ENCODE measurements at regions not wholly inside any gene's neighbourhood (a gene's known extent, or its start where the extent isn't known, plus 50 kb on each side); places are given as distances from the start of the nearest gene placed in this dataset.
"Not testable (repeated sequence)": the region's sequence is repeated elsewhere in the genome, so short reads cannot be mapped to it uniquely, and the experiment has no call there.

DNA sequence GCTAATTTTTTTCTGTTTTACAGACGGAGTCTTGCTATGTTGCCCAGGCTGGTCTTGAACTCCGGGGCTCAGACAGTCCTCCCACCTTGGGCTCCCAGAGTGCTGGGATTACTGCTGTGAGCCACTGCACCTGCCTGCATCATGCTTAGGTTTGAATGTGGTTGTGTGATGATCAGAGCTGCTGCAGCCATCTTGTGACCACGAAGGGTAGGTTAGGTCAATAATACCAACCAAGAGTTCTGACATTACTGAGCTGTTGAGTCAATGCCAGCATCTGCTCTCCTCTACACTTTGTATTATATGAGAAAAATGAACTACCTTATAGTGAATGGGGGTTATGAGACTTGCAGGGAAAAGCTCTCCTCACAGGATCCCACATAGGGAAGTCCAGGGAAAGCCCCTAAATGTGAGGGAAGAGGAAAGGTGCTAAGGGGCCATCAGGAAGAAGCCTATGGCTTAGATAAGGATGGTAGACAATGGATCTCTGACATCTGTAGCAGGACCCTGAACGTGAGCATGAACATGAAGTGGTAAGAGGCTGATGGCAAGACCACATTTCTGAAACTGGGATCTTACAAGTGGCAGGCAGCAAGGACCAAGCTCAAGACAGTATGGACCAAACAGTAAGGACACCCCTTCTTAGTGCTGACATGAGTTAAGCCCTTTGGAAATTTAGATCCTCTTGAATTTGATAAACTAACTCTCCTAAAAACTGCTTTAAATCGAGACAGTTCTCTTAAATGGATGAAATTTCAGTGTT, 75.7 kb upstream of the ZNF169 start:
- FAIRE-seq, result no peak

DNA sequence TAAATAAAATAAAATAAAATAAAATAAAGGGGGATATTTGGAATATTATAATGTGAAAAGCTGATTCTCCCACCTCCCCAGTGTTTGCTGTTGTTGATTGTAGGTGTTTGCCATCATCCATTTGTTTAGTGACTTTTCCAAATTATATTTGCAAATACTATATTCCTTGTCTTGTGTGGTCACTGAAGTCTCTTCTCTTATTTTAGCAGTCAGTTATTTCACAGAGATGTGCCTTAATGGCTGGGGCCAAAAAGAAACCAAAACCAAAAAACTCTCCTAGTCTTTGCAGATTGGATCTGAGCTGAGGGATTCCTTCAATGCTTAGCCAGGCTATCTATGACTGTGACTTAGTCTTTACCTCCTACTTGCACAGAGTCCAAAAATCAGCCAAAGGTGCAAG, 70.9 kb upstream of the ZNF169 start:
- no peak for DNase-seq (ENCODE audit: insufficient read length, low spot score)
- FAIRE-seq, result no peak

More for the DNA sequence above, 75.7 kb upstream of the ZNF169 start:
- no peak for DNase-seq (ENCODE audit: insufficient read length, low spot score)

DNA sequence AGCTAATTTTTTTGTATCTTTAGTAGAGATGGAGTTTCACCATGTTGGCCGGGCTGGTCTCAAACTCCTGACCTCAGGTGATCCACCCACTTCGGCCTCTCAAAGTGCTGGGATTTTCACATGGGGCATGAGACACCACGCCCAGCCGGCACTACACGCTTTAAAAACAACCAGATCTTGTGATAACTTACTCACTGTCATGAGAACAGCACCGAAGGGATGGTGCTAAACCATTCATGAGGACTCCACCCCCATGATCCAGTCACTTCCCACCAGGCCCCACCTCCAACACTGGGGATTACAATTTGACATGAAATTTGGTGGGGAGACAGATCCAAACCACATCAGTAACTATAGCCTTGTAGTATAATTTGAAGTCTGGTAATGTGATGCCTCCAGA, 67.4 kb upstream of the ZNF169 start:
- DNase-seq (ENCODE audit: insufficient read length, low spot score); FAIRE-seq: not testable (repeated sequence)

DNA sequence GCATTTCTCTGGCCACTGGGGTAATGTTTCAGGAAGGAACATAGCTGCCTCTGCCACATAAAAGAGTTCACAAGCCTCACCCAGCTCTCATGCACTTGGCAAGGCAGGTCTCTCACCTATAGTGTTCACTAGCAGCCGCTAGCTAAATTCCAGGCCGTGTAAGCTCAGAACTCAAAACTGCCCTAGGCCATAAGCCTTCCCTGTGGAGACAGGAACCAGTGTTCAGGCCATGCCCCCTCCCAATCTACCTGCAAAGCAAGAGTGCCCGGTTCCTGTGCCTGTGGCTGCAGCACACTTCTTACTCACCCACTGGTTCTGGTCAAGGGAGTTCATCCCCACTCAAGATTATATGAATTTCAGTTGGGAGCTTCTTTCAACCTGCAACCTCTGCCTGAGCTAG, 60.7 kb upstream of the ZNF169 start:
- no peak for FAIRE-seq
- no peak for DNase-seq (ENCODE audit: insufficient read length, low spot score)

DNA sequence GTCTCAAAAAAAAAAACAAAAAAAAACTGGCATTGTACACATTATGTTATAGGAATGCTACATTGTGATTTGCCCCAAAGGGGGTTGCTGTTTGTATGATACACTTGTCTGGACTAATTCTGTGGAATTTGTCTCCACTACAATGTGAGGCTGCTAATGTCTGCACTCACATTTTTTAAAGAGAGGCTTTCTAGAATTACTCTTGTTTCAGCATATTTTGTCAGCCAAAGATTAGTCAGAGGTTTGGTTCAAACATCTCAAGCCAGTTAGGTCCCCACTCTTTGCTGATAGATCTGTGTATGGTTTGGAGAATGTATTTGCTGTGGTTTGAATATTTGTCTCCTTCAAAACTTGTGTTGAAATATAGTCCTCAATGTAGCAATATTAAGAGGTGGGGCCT, 59.3 kb upstream of the ZNF169 start:
- FAIRE-seq (no peak), DNase-seq (ENCODE audit: insufficient read length, low spot score) (no peak)

DNA sequence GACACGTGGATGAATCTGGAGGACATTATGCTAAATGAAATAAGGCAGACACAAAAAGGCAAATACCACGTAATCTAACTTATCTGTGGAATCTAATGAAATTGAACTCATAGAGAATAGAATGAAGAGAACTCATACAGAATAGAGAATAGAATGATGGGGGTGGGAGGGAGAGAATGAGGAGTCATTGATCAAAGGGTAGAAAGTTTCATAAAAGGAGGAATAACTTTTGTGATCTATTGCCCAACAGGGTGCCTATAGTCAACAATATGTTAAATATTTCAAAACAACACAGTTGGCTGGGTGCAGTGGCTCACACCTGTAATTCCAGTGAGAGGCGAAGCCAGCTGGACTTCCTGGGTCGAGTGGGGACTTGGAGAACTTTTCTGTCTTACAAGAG, 54.9 kb upstream of the ZNF169 start:
- no peak for FAIRE-seq
- DNase-seq (ENCODE audit: insufficient read length, low spot score), result no peak

DNA sequence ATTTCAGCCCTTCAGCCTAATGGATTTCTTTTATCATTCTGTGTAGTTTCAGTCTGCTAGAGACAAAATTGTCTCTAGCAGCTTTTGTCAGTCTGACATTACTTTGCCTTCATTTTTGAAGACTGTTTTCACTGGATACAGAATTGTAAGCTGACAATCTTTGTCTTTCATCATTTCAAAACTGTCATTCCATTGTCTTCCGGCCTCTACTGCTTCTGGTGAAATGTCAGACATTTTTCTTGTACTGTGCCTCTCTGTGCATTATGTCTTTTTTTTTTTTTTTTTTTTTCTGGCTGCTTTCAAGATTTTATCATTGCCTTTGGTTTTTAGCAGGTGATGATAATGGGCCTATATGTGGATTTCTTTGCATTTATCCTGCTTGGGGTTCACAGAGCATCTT, 51.3 kb upstream of the ZNF169 start:
- FAIRE-seq (no peak), DNase-seq (ENCODE audit: insufficient read length, low spot score) (no peak)

All from HTR-8/SVneo (cell line).